ENCODE measurements at regions not wholly inside any gene's neighbourhood (a gene's known extent, or its start where the extent isn't known, plus 50 kb on each side); places are given as distances from the start of the nearest gene placed in this dataset.

GRCh38 chr5:56552612-56553268 lies 262.6 kb upstream of the MAP3K1 start:
- no peaks in the 10 kb centered on the region for H3K9me3 Mint-ChIP-seq

GRCh38 chr5:56550227-56550626 lies 265.1 kb upstream of the MAP3K1 start:
- Mint-ChIP-seq H3K36me3 (no peaks in the 10 kb centered on the region), H3K9me3 (no peaks in the 10 kb centered on the region), H3K27me3 (no peaks in the 10 kb centered on the region), H3K4me1 (peaks cover 5% of the 10 kb centered on the region), H3K4me3 (no peak overlapping the region), H3K27ac (no peak overlapping the region)
- ATAC-seq (ENCODE audit: low read depth): no peak
- no peak for DNase-seq (ENCODE audit: low spot score in 2 of 2)

More at GRCh38 chr5:56552612-56553268, 262.6 kb upstream of the MAP3K1 start:
- Mint-ChIP-seq H3K4me3 (no peak overlapping the region), H3K27me3 (no peaks in the 10 kb centered on the region), H3K36me3 (no peaks in the 10 kb centered on the region), H3K4me1 (no peaks in the 10 kb centered on the region), H3K27ac (peak overlapping the region; percentile 70)
- ATAC-seq (ENCODE audit: low read depth): no peak
- DNase-seq (ENCODE audit: low spot score in 2 of 2): no peak

GRCh38 chr5:56549096-56549886 lies 266.1 kb upstream of the MAP3K1 start:
- Mint-ChIP-seq H3K36me3 (no peaks in the 10 kb centered on the region), H3K9me3 (no peaks in the 10 kb centered on the region), H3K27ac (no peak overlapping the region), H3K27me3 (no peaks in the 10 kb centered on the region), H3K4me1 (peaks cover 5% of the 10 kb centered on the region), H3K4me3 (no peak overlapping the region)
- DNase-seq (ENCODE audit: low spot score in 2 of 2) (no peak), ATAC-seq (ENCODE audit: low read depth) (no peak)

GRCh38 chr5:56545016-56545415 lies 270.3 kb upstream of the MAP3K1 start:
- H3K9me3 Mint-ChIP-seq: no peaks in the 10 kb centered on the region
- no peaks in the 10 kb centered on the region for H3K36me3 Mint-ChIP-seq
- no peak overlapping the region for H3K4me3 Mint-ChIP-seq
- H3K4me1 Mint-ChIP-seq: peaks cover 17% of the 10 kb centered on the region
- ATAC-seq (ENCODE audit: low read depth): no peak
- DNase-seq (ENCODE audit: low spot score in 2 of 2): no peak
- peak overlapping the region; percentile 14 for H3K27ac Mint-ChIP-seq
- H3K27me3 Mint-ChIP-seq: no peaks in the 10 kb centered on the region

GRCh38 chr5:56543441-56544388 lies 271.6 kb upstream of the MAP3K1 start:
- Mint-ChIP-seq H3K27me3 (no peaks in the 10 kb centered on the region), H3K9me3 (no peaks in the 10 kb centered on the region), H3K4me1 (peaks cover 20% of the 10 kb centered on the region), H3K4me3 (no peak overlapping the region), H3K36me3 (no peaks in the 10 kb centered on the region), H3K27ac (peak overlapping the region; percentile 14)
- DNase-seq (ENCODE audit: low spot score in 2 of 2) (no peak), ATAC-seq (ENCODE audit: low read depth) (no peak)

- Mint-ChIP-seq H3K9me3 (no peaks in the 10 kb centered on the region), H3K4me1 (peaks cover 16% of the 10 kb centered on the region), H3K4me3 (no peak overlapping the region), H3K36me3 (no peaks in the 10 kb centered on the region), H3K27me3 (no peaks in the 10 kb centered on the region), H3K27ac (no peak overlapping the region)
- no peak for ATAC-seq (ENCODE audit: low read depth)
- DNase-seq (ENCODE audit: low spot score in 2 of 2): no peak
Measured at GRCh38 chr5:56540266-56540665, 275.1 kb upstream of the MAP3K1 start.

- ATAC-seq (ENCODE audit: low read depth): no peak
- Mint-ChIP-seq H3K27me3 (no peaks in the 10 kb centered on the region), H3K9me3 (no peaks in the 10 kb centered on the region), H3K36me3 (no peaks in the 10 kb centered on the region), H3K4me1 (peaks cover 13% of the 10 kb centered on the region), H3K4me3 (no peak overlapping the region), H3K27ac (peak overlapping the region; percentile 55)
- no peak for DNase-seq (ENCODE audit: low spot score in 2 of 2)
Measured at GRCh38 chr5:56538580-56538979, 276.8 kb upstream of the MAP3K1 start.

GRCh38 chr5:56535347-56535746 lies 280.0 kb upstream of the MAP3K1 start:
- no peak for ATAC-seq (ENCODE audit: low read depth)
- Mint-ChIP-seq H3K36me3 (no peaks in the 10 kb centered on the region), H3K4me1 (peaks cover 16% of the 10 kb centered on the region), H3K27me3 (no peaks in the 10 kb centered on the region), H3K9me3 (peaks cover 1% of the 10 kb centered on the region), H3K27ac (no peak overlapping the region), H3K4me3 (no peak overlapping the region)
- DNase-seq (ENCODE audit: low spot score in 2 of 2): no peak

- Mint-ChIP-seq H3K4me1 (peaks cover 16% of the 10 kb centered on the region), H3K4me3 (no peak overlapping the region), H3K27me3 (no peaks in the 10 kb centered on the region), H3K27ac (no peak overlapping the region), H3K36me3 (no peaks in the 10 kb centered on the region), H3K9me3 (peaks cover 1% of the 10 kb centered on the region)
- no peak for ATAC-seq (ENCODE audit: low read depth)
- no peak for DNase-seq (ENCODE audit: low spot score in 2 of 2)
Measured at GRCh38 chr5:56534102-56534829, 281.1 kb upstream of the MAP3K1 start.

- Mint-ChIP-seq H3K9me3 (peaks cover 1% of the 10 kb centered on the region), H3K4me1 (peaks cover 15% of the 10 kb centered on the region)
Measured at GRCh38 chr5:56532466-56532865, 282.9 kb upstream of the MAP3K1 start.

GRCh38 chr5:56530626-56531138 lies 284.7 kb upstream of the MAP3K1 start:
- Mint-ChIP-seq H3K27ac (no peak overlapping the region), H3K36me3 (no peaks in the 10 kb centered on the region), H3K4me3 (no peak overlapping the region), H3K27me3 (no peaks in the 10 kb centered on the region), H3K9me3 (peaks cover 1% of the 10 kb centered on the region), H3K4me1 (peaks cover 18% of the 10 kb centered on the region)
- DNase-seq (ENCODE audit: low spot score in 2 of 2): no peak
- ATAC-seq (ENCODE audit: low read depth): no peak

More at GRCh38 chr5:56532466-56532865, 282.9 kb upstream of the MAP3K1 start:
- H3K36me3 Mint-ChIP-seq: no peaks in the 10 kb centered on the region
- no peaks in the 10 kb centered on the region for H3K27me3 Mint-ChIP-seq
- no peak overlapping the region for H3K27ac Mint-ChIP-seq
- DNase-seq (ENCODE audit: low spot score in 2 of 2): no peak
- no peak overlapping the region for H3K4me3 Mint-ChIP-seq
- no peak for ATAC-seq (ENCODE audit: low read depth)

GRCh38 chr5:56529666-56530430 lies 285.5 kb upstream of the MAP3K1 start:
- Mint-ChIP-seq H3K27ac (no peak overlapping the region), H3K4me1 (peaks cover 21% of the 10 kb centered on the region), H3K36me3 (no peaks in the 10 kb centered on the region), H3K9me3 (peaks cover 1% of the 10 kb centered on the region), H3K27me3 (no peaks in the 10 kb centered on the region), H3K4me3 (no peak overlapping the region)
- ATAC-seq (ENCODE audit: low read depth): no peak
- no peak for DNase-seq (ENCODE audit: low spot score in 2 of 2)

- ATAC-seq (ENCODE audit: low read depth) (no peak), DNase-seq (ENCODE audit: low spot score in 2 of 2) (no peak)
- H3K4me1 Mint-ChIP-seq: peaks cover 21% of the 10 kb centered on the region
- no peaks in the 10 kb centered on the region for H3K36me3 Mint-ChIP-seq
- H3K27ac Mint-ChIP-seq: no peak overlapping the region
- H3K9me3 Mint-ChIP-seq: peaks cover 1% of the 10 kb centered on the region
- no peak overlapping the region for H3K4me3 Mint-ChIP-seq
- no peaks in the 10 kb centered on the region for H3K27me3 Mint-ChIP-seq
Measured at GRCh38 chr5:56527174-56527573, 288.2 kb upstream of the MAP3K1 start.

Measured in memory B cell (primary cell).